Neuronal stem cell (in vitro differentiated cells): ENCODE measurements at regions not wholly inside any gene's neighbourhood (a gene's known extent, or its start where the extent isn't known, plus 50 kb on each side); places are given as distances from the start of the nearest gene placed in this dataset.
A peak's percentile ranks its signal among the peaks of the same experiment; 100 is the strongest.
"Not testable (repeated sequence)": the region's sequence is repeated elsewhere in the genome, so short reads cannot be mapped to it uniquely, and the experiment has no call there.

ENCODE experiments used
- DNase-seq: peaks from one replicate; pipeline ENCODE4 v3.0.0-alpha.2; 2013; ENCODE audit warnings: low spot score
- H2AFZ ChIP-seq: one replicate; pipeline ENCODE4 v1.6.1; 2013; ENCODE audit warnings: mild to moderate bottlenecking, low read length, inconsistent platforms
- H2AK5ac ChIP-seq: 2 replicates; pipeline ENCODE4 v1.6.1; 2013; ENCODE audit warnings: low read depth, mild to moderate bottlenecking, inconsistent platforms, low read length, moderate library complexity, mixed read lengths
- H2BK120ac ChIP-seq: 2 replicates; pipeline ENCODE4 v1.6.1; 2013; ENCODE audit warnings: low read depth, mild to moderate bottlenecking, inconsistent platforms, low read length, moderate library complexity, mixed read lengths
- H2BK12ac ChIP-seq: one replicate; pipeline ENCODE4 v1.6.1; 2013; ENCODE audit warnings: low read length, inconsistent platforms
- H2BK15ac ChIP-seq: 2 replicates; pipeline ENCODE4 v1.6.1; 2013; ENCODE audit warnings: mild to moderate bottlenecking, low read length, inconsistent platforms, mixed read lengths
- H2BK5ac ChIP-seq: one replicate; pipeline ENCODE4 v1.6.1; 2013; ENCODE audit warnings: inconsistent platforms, mild to moderate bottlenecking, low read length, moderate library complexity
- H3K14ac ChIP-seq: one replicate; pipeline ENCODE4 v1.6.1; 2013; ENCODE audit warnings: low read length, inconsistent platforms
- H3K18ac ChIP-seq: 2 replicates; pipeline ENCODE4 v1.6.1; 2013; ENCODE audit warnings: low read length, inconsistent platforms
- H3K23ac ChIP-seq: 2 replicates; pipeline ENCODE4 v1.6.1; 2013; ENCODE audit warnings: low read depth, mild to moderate bottlenecking, mixed read lengths, low read length, inconsistent platforms; ENCODE audit not compliant: poor library complexity
- H3K27ac ChIP-seq: replicated peaks from 3 replicates; pipeline ENCODE4 v1.5.1; 2013; ENCODE audit warnings: low read length, inconsistent platforms
- H3K27me3 ChIP-seq, 3 experiments: 2 replicates each; pipeline ENCODE4 v1.6.1; 2013; ENCODE audit warnings: low read length in 3 of 3, mild to moderate bottlenecking in 2 of 3, inconsistent platforms in 1 of 3, low read depth in 1 of 3, mixed read lengths in 1 of 3, moderate library complexity in 1 of 3; ENCODE audit not compliant: control insufficient read depth in 3 of 3, insufficient read depth in 3 of 3
- H3K36me3 ChIP-seq, 2 donors: replicated peaks in 1 of 2; 2 replicates each; pipeline ENCODE4 v1.6.1; 2013; ENCODE audit warnings: low read length in 2 of 2; ENCODE audit not compliant: control insufficient read depth in 2 of 2, insufficient read depth in 2 of 2
- H3K4ac ChIP-seq: 2 replicates; pipeline ENCODE4 v1.6.1; 2013; ENCODE audit warnings: inconsistent platforms, mild to moderate bottlenecking, low read length, moderate library complexity
- H3K4me1 ChIP-seq, 2 donors: 1 replicate in 1 of 2; 2 replicates in 1 of 2; pipeline ENCODE4 v1.6.1; 2013; ENCODE audit warnings: low read length in 2 of 2, low read depth in 1 of 2; ENCODE audit not compliant: control insufficient read depth in 2 of 2, insufficient read depth in 1 of 2
- H3K4me2 ChIP-seq: one replicate; pipeline ENCODE4 v1.6.1; 2013; ENCODE audit warnings: mild to moderate bottlenecking, low read length, inconsistent platforms; ENCODE audit not compliant: insufficient read depth, poor library complexity, severe bottlenecking
- H3K4me3 ChIP-seq, 2 donors: 2 replicates each; pipeline ENCODE4 v1.5.1; 2013; ENCODE audit warnings: low read length in 2 of 2, mild to moderate bottlenecking in 2 of 2, inconsistent platforms in 1 of 2, moderate library complexity in 1 of 2
- H3K79me1 ChIP-seq: one replicate; pipeline ENCODE4 v1.6.1; 2013; ENCODE audit warnings: low read depth, mild to moderate bottlenecking, inconsistent platforms, low read length, moderate library complexity
- H3K9ac ChIP-seq: one replicate; pipeline ENCODE4 v1.6.1; 2013; ENCODE audit warnings: mild to moderate bottlenecking, low read depth, low read length, inconsistent platforms; ENCODE audit not compliant: poor library complexity
- H3K9me3 ChIP-seq, 2 donors: replicated peaks in 1 of 2; 2 replicates each; pipeline versions ENCODE3 to v1.6.1; 2013; ENCODE audit warnings: low read length in 2 of 2, mild to moderate bottlenecking in 2 of 2, inconsistent platforms in 1 of 2, low read depth in 1 of 2, mixed read lengths in 1 of 2, moderate library complexity in 1 of 2; ENCODE audit not compliant: control insufficient read depth in 2 of 2, insufficient read depth in 1 of 2
- H4K8ac ChIP-seq: one replicate; pipeline ENCODE4 v1.6.1; 2013; ENCODE audit warnings: low read depth, mild to moderate bottlenecking, inconsistent platforms, low read length, moderate library complexity
- H4K91ac ChIP-seq: one replicate; pipeline ENCODE4 v1.6.1; 2013; ENCODE audit warnings: low read length, low read depth, mild to moderate bottlenecking, inconsistent platforms; ENCODE audit not compliant: poor library complexity
- WGBS, 2 donors: extraction: QIAGEN DNeasy Blood & Tissue Kit; methylation state at CpG; one replicate each; pipeline ENCODE4 v1.1.7; 2013; ENCODE audit warnings: missing lambda C conversion rate in 2 of 2, mixed read lengths in 1 of 2; ENCODE audit not compliant: insufficient read length in 2 of 2, insufficient replicate concordance in 1 of 2; ENCODE audit errors: extremely low coverage in 2 of 2; 5-methylcytosine and 5-hydroxymethylcytosine counted together

DNA sequence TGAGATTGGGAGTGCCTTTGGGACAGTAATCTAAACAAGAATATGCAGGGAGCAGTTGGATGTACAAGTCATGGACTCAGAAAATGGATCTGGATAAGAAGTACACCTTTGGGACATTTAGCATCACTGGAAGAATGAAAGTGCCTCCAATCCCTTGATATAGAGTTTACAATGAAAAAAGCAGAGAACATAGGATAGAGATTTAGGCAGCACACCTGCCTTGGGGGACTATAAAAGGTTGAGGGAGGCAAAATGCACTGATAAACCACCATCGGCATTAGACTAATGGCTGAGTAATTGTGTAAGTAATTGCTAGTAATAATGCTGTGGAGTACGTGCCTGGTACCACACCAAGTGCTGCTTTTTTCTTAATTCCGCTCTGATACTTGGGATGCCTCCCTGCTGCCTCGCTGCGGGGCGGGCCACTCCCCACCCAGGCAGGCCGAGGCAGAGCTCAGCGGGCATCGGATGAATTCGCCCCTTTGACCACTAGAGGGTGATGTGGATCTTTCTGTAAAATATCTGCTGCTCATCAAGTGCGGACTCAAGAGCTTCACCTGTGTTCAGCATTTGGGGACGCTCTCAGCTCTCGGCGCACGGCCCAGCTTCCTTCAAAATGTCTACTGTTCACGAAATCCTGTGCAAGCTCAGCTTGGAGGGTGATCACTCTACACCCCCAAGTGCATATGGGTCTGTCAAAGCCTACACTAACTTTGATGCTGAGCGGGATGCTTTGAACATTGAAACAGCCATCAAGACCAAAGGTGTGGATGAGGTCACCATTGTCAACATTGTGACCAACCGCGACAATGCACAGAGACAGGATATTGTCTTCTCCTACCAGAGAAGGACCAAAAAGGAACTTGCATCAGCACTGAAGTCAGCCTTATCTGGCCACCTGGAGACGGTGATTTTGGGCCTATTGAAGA, 99.9 kb downstream of the ANKRD18B start:
- H3K9ac ChIP-seq = no peak overlapping the region
- no peaks in the 10 kb centered on the region for H3K4me1 ChIP-seq
- H2BK12ac ChIP-seq = no peak overlapping the region
- no peaks in the 10 kb centered on the region for H3K79me1 ChIP-seq
- no peak overlapping the region for H3K4ac ChIP-seq
- H3K23ac ChIP-seq = no peak overlapping the region
- H2AK5ac ChIP-seq = no peak overlapping the region
- no peak overlapping the region for H2BK5ac ChIP-seq
- H4K8ac ChIP-seq = no peak overlapping the region
- no peak overlapping the region for H3K14ac ChIP-seq
- no peak overlapping the region for H2BK15ac ChIP-seq
- H3K27ac ChIP-seq = no peak overlapping the region
- no peak overlapping the region for H3K18ac ChIP-seq
- H3K27me3 ChIP-seq = peaks cover 0 to 5% (median 0%) of the 10 kb centered on the region in 3 experiments
- no peak overlapping the region for H3K4me3 ChIP-seq
- H2BK120ac ChIP-seq = no peak overlapping the region
- H4K91ac ChIP-seq = no peak overlapping the region
- no peaks in the 10 kb centered on the region for H3K9me3 ChIP-seq
- peak; percentile 76 for DNase-seq
- H2AFZ ChIP-seq = peak overlapping the region; percentile 27
- no peaks in the 10 kb centered on the region for H3K36me3 ChIP-seq
- H3K4me2 ChIP-seq = no peak overlapping the region
- WGBS, 2 donors = no CpG with 5 or more reads among the region's 20 CpGs

DNA sequence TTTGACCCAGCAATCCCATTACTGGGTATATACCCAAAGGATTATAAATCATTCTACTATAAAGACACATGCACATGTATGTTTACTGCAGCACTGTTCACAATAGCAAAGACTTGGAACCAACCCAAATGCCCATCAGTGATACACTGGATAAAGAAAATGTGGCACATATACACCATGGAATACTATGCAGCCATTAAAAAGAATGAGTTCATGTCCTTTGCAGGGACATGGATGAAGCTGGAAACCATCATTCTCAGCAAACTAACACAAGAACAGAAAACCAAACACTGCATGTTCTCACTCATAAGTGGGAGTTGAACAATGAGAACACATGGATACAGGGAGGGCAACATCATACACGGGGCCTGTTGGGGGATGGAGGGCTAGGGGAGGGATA, 104.3 kb downstream of the ANKRD18B start:
- H3K79me1 ChIP-seq, DNase-seq, H3K36me3 ChIP-seq, H3K4me3 ChIP-seq, H2BK15ac ChIP-seq, H3K4me2 ChIP-seq, H3K9ac ChIP-seq, H3K4me1 ChIP-seq, H3K9me3 ChIP-seq, H2BK120ac ChIP-seq, H3K18ac ChIP-seq, H2BK5ac ChIP-seq, H4K91ac ChIP-seq, H3K23ac ChIP-seq, H4K8ac ChIP-seq, H3K4ac ChIP-seq, H3K27ac ChIP-seq, H2AK5ac ChIP-seq, H3K14ac ChIP-seq, H2BK12ac ChIP-seq, H2AFZ ChIP-seq: not testable (repeated sequence)
- peaks cover 0 to 13% (median 0%) of the 10 kb centered on the region in 3 experiments for H3K27me3 ChIP-seq
- WGBS, 2 donors = no CpG with 5 or more reads among the region's 1 CpG

DNA sequence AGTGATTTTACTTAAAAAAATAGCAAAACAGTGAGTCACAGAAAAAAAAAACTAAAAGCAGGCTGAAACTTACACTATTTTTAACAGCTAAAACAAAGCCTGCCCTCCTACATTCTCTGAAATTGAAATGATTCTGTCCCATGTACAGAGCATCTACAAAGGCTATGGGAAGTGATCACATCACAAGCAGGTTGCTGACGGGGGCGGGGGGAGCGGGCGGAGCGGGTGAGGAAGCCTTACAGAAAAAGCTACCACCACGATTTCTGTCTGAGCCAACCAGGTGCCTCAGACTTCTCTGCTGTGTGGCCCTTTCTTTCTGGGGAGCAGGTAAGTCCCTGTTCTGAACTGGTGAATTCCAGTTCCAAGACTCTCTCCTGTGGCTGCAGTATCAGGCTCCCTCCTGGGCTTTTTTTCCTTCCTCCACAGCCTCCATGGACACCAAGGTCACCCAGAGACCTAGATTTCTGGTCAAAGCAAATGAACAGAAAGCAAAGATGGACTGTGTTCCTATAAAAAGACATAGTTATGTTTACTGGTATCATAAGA, 104.9 kb downstream of the ANKRD18B start:
- no peak overlapping the region for H2BK120ac ChIP-seq
- DNase-seq = no peak
- H3K79me1 ChIP-seq = no peaks in the 10 kb centered on the region
- H3K4me3 ChIP-seq = peak overlapping the region in 1 of 2 donors; percentile 24
- no peak overlapping the region for H3K18ac ChIP-seq
- no peak overlapping the region for H3K23ac ChIP-seq
- H3K27ac ChIP-seq = no peak overlapping the region
- H2BK12ac ChIP-seq = no peak overlapping the region
- H2BK5ac ChIP-seq = no peak overlapping the region
- no peak overlapping the region for H3K9ac ChIP-seq
- H3K14ac ChIP-seq = no peak overlapping the region
- no peak overlapping the region for H3K4ac ChIP-seq
- H4K8ac ChIP-seq = no peak overlapping the region
- H3K4me1 ChIP-seq = no peaks in the 10 kb centered on the region
- H4K91ac ChIP-seq = no peak overlapping the region
- no peak overlapping the region for H2BK15ac ChIP-seq
- WGBS, 2 donors = no CpG with 5 or more reads among the region's 6 CpGs
- H2AFZ ChIP-seq = no peak overlapping the region
- H3K27me3 ChIP-seq = peaks cover 0 to 13% (median 0%) of the 10 kb centered on the region in 3 experiments
- no peaks in the 10 kb centered on the region for H3K9me3 ChIP-seq
- H2AK5ac ChIP-seq = no peak overlapping the region
- H3K4me2 ChIP-seq = no peak overlapping the region
- no peaks in the 10 kb centered on the region for H3K36me3 ChIP-seq

DNA sequence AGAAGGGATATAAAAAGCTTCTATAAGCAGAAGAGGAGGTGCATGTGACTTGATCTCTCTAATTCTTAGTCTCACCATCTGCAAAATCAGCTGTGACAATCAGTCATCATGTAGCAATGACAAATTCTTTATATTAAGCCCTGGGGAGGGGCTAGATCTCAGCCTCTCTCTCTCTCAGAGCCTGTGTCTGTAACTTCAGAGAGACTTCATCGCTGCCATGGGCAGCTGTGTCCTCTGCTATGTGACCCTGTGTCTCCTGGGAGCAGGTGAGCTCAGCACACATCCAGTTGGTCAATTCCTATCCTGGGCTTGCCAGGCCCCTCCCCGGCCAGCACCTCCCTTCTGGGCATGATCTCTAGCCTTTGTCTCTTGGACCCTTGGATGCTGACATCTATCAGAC, 109.6 kb downstream of the ANKRD18B start:
- Histone ChIP-seq H3K4ac (no peak overlapping the region), H2BK120ac (no peak overlapping the region), H3K9ac (no peak overlapping the region), H3K27me3 (peaks cover 0 to 41% (median 0%) of the 10 kb centered on the region in 3 experiments), H3K9me3 (no peaks in the 10 kb centered on the region), H3K36me3 (no peaks in the 10 kb centered on the region), H3K14ac (no peak overlapping the region), H2BK15ac (no peak overlapping the region), H3K4me3 (no peak overlapping the region), H3K27ac (no peak overlapping the region), H3K4me2 (no peak overlapping the region), H2AFZ (no peak overlapping the region), H2BK5ac (no peak overlapping the region), H3K23ac (no peak overlapping the region), H4K91ac (no peak overlapping the region), H4K8ac (no peak overlapping the region), H3K18ac (no peak overlapping the region), H3K4me1 (peaks cover 0 to 7% of the 10 kb centered on the region in 2 donors), H2BK12ac (no peak overlapping the region), H3K79me1 (no peaks in the 10 kb centered on the region), H2AK5ac (no peak overlapping the region)
- no peak for DNase-seq
- no CpG with 5 or more reads among the region's 2 CpGs for WGBS, 2 donors
